NCI-H128 (cell line): ENCODE measurements at regions not wholly inside any gene's neighbourhood (a gene's known extent, or its start where the extent isn't known, plus 50 kb on each side); places are given as distances from the start of the nearest gene placed in this dataset.

Experiments used
- DNase-seq: peaks from one replicate; lab custom pipeline; 2025; ENCODE audit not compliant: unreplicated experiment; lab: John Stamatoyannopoulos, UW

GRCh38 chr11:120017582-120018150, 120.2 kb downstream of the TRIM29 start:
- DNase-seq = no peak

GRCh38 chr11:120013325-120014250, 124.3 kb downstream of the TRIM29 start:
- DNase-seq = no peak

- DNase-seq = no peak
These were observed 125.7 kb downstream of the TRIM29 start for GRCh38 chr11:120012245-120012644.

- DNase-seq = no peak
These were observed 126.1 kb downstream of the TRIM29 start for GRCh38 chr11:120011836-120012235.

GRCh38 chr11:120010775-120011174, 127.1 kb downstream of the TRIM29 start:
- DNase-seq = no peak

GRCh38 chr11:120009938-120010337, 128.0 kb downstream of the TRIM29 start:
- DNase-seq = no peak

- no peak for DNase-seq
These were observed 130.8 kb downstream of the TRIM29 start for GRCh38 chr11:120007144-120007543.

GRCh38 chr11:120004723-120005122, 133.2 kb downstream of the TRIM29 start:
- DNase-seq = no peak

- DNase-seq = no peak
These were observed 136.5 kb downstream of the TRIM29 start for GRCh38 chr11:120001178-120002090.

- no peak for DNase-seq
These were observed 138.7 kb downstream of the TRIM29 start for GRCh38 chr11:119999220-119999619.

GRCh38 chr11:119996556-119996955, 141.4 kb downstream of the TRIM29 start:
- no peak for DNase-seq

- DNase-seq = no peak
These were observed 142.0 kb downstream of the TRIM29 start for GRCh38 chr11:119995730-119996491.

GRCh38 chr11:119993722-119994121, 144.2 kb downstream of the TRIM29 start:
- no peak for DNase-seq

- DNase-seq = no peak
These were observed 145.5 kb downstream of the TRIM29 start for GRCh38 chr11:119992171-119993051.

GRCh38 chr11:119991669-119992068, 146.2 kb downstream of the TRIM29 start:
- DNase-seq = no peak

- DNase-seq = no peak
These were observed 146.9 kb downstream of the TRIM29 start for GRCh38 chr11:119991022-119991404.

- DNase-seq = no peak
These were observed 147.4 kb downstream of the TRIM29 start for GRCh38 chr11:119990309-119991021.

GRCh38 chr11:119989159-119989821, 148.6 kb downstream of the TRIM29 start:
- DNase-seq = no peak

GRCh38 chr11:119985551-119985950, 152.4 kb downstream of the TRIM29 start:
- DNase-seq = no peak
